NT2/D1 (cell line): ENCODE measurements at regions not wholly inside any gene's neighbourhood (a gene's known extent, or its start where the extent isn't known, plus 50 kb on each side); places are given as distances from the start of the nearest gene placed in this dataset.

Experiments used
- SUZ12 ChIP-seq: IDR thresholded peaks from 2 replicates; pipeline ENCODE4 v1.6.1; 2011; ENCODE audit not compliant: insufficient read length, insufficient read depth; ENCODE audit errors: extremely low read depth
- YY1 ChIP-seq: IDR thresholded peaks from 2 replicates; pipeline ENCODE4 v1.6.1; 2011; ENCODE audit not compliant: insufficient read length, insufficient read depth
- ZNF274 ChIP-seq: IDR thresholded peaks from 2 replicates; pipeline ENCODE4 v1.6.1; 2011; ENCODE audit warnings: mild to moderate bottlenecking, low read depth, low read length

GRCh38 chr1:104905322-104905721 lies 1155.6 kb downstream of the AMY1C start:
- TF ChIP-seq YY1 (no peak), ZNF274 (no peak), SUZ12 (no peak)
